ENCODE measurements at regions not wholly inside any gene's neighbourhood (a gene's known extent, or its start where the extent isn't known, plus 50 kb on each side); places are given as distances from the start of the nearest gene placed in this dataset.

DNA sequence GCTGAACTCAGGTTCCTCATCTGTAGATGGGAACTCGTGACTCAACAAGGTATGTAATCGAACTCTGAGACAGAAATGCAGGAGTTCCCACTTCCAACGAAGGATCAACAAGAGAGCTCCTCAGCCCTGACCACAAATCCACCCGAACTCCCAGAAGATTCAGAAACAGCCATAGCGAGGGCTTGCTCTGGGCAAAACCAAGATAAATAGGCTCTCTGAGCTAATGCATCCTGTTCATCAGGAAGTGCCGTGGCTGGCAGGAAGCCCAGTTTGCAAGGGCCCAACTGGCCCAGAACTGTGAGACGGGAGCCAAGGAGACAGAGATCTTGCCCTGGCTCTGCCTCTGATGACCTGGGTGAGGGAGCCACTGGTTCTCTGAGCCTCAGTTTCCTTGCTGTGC is 141.7 kb upstream of the PFKP start:
- no peak for TF ChIP-seq POLR2A (IDR thresholded peaks at IDR 0.05)
- TF ChIP-seq, protein P1, sequence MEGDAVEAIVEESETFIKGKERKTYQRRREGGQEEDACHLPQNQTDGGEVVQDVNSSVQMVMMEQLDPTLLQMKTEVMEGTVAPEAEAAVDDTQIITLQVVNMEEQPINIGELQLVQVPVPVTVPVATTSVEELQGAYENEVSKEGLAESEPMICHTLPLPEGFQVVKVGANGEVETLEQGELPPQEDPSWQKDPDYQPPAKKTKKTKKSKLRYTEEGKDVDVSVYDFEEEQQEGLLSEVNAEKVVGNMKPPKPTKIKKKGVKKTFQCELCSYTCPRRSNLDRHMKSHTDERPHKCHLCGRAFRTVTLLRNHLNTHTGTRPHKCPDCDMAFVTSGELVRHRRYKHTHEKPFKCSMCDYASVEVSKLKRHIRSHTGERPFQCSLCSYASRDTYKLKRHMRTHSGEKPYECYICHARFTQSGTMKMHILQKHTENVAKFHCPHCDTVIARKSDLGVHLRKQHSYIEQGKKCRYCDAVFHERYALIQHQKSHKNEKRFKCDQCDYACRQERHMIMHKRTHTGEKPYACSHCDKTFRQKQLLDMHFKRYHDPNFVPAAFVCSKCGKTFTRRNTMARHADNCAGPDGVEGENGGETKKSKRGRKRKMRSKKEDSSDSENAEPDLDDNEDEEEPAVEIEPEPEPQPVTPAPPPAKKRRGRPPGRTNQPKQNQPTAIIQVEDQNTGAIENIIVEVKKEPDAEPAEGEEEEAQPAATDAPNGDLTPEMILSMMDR (IDR thresholded peaks at IDR 0.05), result no peak
- no peak for TF ChIP-seq POLR2AphosphoS5 (IDR thresholded peaks at IDR 0.05; ENCODE audit: insufficient read depth in 1 of 2, low read depth in 1 of 2)
